Stomach (tissue), 8 donors: ENCODE measurements at regions not wholly inside any gene's neighbourhood (a gene's known extent, or its start where the extent isn't known, plus 50 kb on each side); places are given as distances from the start of the nearest gene placed in this dataset.

Experiments
- DNase-seq, 2 donors: peaks; one replicate each; pipeline versions ENCODE4 v3.0.0 to v3.0.0-alpha.2; 2013 to 2019
- H3K27ac ChIP-seq, 5 donors: fragments of 200-600 bp in 4 of 5; sonication (generic) in 4 of 5; one replicate each; pipeline ENCODE4 v1.5.1; 2013 to 2019; ENCODE audit warnings: mild to moderate bottlenecking in 1 of 5, moderate library complexity in 1 of 5
- H3K27me3 ChIP-seq, 3 donors: fragments of 200-600 bp; sonication (generic); one replicate each; pipeline ENCODE4 v1.5.1; 2017 to 2019; ENCODE audit warnings: mixed run types in 1 of 3
- H3K36me3 ChIP-seq, 4 donors: fragments of 200-600 bp; sonication (generic); 1 replicate in 3 of 4; 2 replicates in 1 of 4; pipeline ENCODE4 v1.5.1; 2016 to 2019
- H3K4me1 ChIP-seq, 4 donors: fragments of 200-600 bp; sonication (generic); one replicate each; pipeline ENCODE4 v1.5.1; 2016 to 2019
- H3K4me3 ChIP-seq, 4 donors: fragments of 200-600 bp; sonication (generic) in 3 of 4; one replicate each; pipeline ENCODE4 v1.5.1; 2016 to 2019; ENCODE audit warnings: mild to moderate bottlenecking in 1 of 4
- H3K9me3 ChIP-seq, 4 donors: fragments of 200-600 bp; sonication (generic); one replicate each; pipeline ENCODE4 v1.5.1; 2016 to 2019
- EP300 ChIP-seq: sonication (generic); formaldehyde crosslinking; IDR thresholded peaks from one replicate; pipeline ENCODE4 v1.6.1; 2017; ENCODE audit warnings: antibody characterized with exemption
- POLR2A ChIP-seq, 4 donors: fragments of 450-650 bp; IDR thresholded peaks; one replicate each; pipeline ENCODE4 v1.6.1; 2016; ENCODE audit warnings: antibody characterized with exemption in 4 of 4, control low read depth in 2 of 4, mild to moderate bottlenecking in 1 of 4, moderate library complexity in 1 of 4
- POLR2AphosphoS5 ChIP-seq, 3 donors: sonication (generic); formaldehyde crosslinking; IDR thresholded peaks; one replicate each; pipeline ENCODE4 v1.6.1; 2016; ENCODE audit warnings: antibody characterized with exemption in 3 of 3
- WGBS, 5 donors: extraction: QIAGEN DNeasy Blood & Tissue Kit in 3 of 5; methylation state at CpG; one replicate each; pipeline versions ENCODE4 v1.1.5 to v1.1.7; 2013 to 2018; 5-methylcytosine and 5-hydroxymethylcytosine counted together
- intact Hi-C: fragments of 100-400 bp; cut with DNase I; formaldehyde crosslinking; loops from one replicate; pipeline ENCODE4 v1.15.1; 2023; ENCODE audit warnings: low total_unique reads
- TF ChIP-seq, protein P1 (sequence below), 7 experiments: fragments of 450-650 bp in 4 of 7; fragments of 200-600 bp in 3 of 7; sonication (generic) in 3 of 7; IDR thresholded peaks; one replicate each; pipeline ENCODE4 v1.5.1; 2016 to 2019; ENCODE audit warnings: antibody characterized with exemption in 7 of 7, control low read depth in 2 of 7, mild to moderate bottlenecking in 1 of 7
- donor health status: healthy with polysubstance abuse.
- donor health status: Bipolar disorder and iron deficiency.
- donor health status: healthy.

DNA sequence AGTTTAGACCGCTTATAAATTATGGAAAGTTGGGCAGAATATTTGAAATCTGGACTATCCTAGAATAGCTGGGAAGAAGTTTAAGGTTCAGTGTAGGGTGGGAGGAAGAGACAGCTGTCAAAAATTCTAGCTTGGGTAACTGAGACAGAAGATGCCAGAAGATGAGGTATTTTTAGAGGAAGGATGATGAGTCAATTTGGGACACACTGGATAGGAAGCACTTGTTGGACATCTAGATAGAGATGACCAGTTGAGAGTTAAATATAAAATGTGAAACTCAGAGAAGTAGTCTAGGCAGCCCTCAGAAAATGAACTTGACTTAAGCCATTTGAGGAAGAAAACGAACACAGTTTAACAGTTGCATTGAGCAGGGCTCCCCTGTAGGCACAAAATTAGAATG, 137.9 kb upstream of the MAP9 start:
- H3K27me3 ChIP-seq, result no peaks in the 10 kb centered on the region
- TF ChIP-seq, protein P1, sequence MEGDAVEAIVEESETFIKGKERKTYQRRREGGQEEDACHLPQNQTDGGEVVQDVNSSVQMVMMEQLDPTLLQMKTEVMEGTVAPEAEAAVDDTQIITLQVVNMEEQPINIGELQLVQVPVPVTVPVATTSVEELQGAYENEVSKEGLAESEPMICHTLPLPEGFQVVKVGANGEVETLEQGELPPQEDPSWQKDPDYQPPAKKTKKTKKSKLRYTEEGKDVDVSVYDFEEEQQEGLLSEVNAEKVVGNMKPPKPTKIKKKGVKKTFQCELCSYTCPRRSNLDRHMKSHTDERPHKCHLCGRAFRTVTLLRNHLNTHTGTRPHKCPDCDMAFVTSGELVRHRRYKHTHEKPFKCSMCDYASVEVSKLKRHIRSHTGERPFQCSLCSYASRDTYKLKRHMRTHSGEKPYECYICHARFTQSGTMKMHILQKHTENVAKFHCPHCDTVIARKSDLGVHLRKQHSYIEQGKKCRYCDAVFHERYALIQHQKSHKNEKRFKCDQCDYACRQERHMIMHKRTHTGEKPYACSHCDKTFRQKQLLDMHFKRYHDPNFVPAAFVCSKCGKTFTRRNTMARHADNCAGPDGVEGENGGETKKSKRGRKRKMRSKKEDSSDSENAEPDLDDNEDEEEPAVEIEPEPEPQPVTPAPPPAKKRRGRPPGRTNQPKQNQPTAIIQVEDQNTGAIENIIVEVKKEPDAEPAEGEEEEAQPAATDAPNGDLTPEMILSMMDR (IDR thresholded peaks at IDR 0.05), result no peak
- TF ChIP-seq POLR2A (IDR thresholded peaks at IDR 0.05) (no peak), EP300 (no peak), POLR2AphosphoS5 (IDR thresholded peaks at IDR 0.05) (no peak)
- H3K36me3 ChIP-seq, result no peaks in the 10 kb centered on the region
- H3K9me3 ChIP-seq, result no peaks in the 10 kb centered on the region
- intact Hi-C loops, result no loop called here
- no peak overlapping the region for H3K4me3 ChIP-seq
- no peak for DNase-seq
- WGBS, 5 donors, result 84 to 95% (median 87%) methylated on average over 2 of the region's 2 CpGs
- no peak overlapping the region for H3K27ac ChIP-seq
- H3K4me1 ChIP-seq, result peaks cover 0 to 8% (median 0%) of the 10 kb centered on the region in 4 donors

DNA sequence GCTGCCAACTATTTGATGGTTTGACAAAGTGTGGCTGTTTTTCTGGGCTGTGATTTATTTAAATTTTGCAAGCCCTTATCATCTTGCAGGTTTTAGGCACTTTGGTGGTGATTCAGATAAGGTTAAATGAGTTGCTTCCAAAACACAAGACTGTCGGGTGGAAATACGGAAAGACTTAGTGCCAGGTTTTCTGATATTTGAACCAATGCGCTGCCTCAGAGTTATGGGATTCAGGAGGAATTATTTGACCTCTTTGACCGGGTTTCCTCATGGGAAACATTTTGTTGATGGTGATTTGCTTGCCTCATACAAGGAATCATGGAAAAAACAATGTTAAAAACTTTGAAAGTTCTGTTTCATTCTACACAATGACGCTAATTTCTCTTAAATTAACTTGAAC, 136.1 kb upstream of the MAP9 start:
- intact Hi-C loops, result no loop called here
- TF ChIP-seq POLR2AphosphoS5 (IDR thresholded peaks at IDR 0.05) (no peak), EP300 (no peak), POLR2A (IDR thresholded peaks at IDR 0.05) (no peak)
- TF ChIP-seq, protein P1 (IDR thresholded peaks at IDR 0.05), result no peak
- no peaks in the 10 kb centered on the region for H3K36me3 ChIP-seq
- H3K27me3 ChIP-seq, result no peaks in the 10 kb centered on the region
- H3K27ac ChIP-seq, result no peak overlapping the region
- no peaks in the 10 kb centered on the region for H3K9me3 ChIP-seq
- peaks cover 0 to 8% (median 0%) of the 10 kb centered on the region in 4 donors for H3K4me1 ChIP-seq
- WGBS, 5 donors, result 60 to 76% (median 74%) methylated on average over 5 of the region's 5 CpGs
- no peak overlapping the region for H3K4me3 ChIP-seq
- peak in 1 of 2 donors; percentile 50 for DNase-seq

DNA sequence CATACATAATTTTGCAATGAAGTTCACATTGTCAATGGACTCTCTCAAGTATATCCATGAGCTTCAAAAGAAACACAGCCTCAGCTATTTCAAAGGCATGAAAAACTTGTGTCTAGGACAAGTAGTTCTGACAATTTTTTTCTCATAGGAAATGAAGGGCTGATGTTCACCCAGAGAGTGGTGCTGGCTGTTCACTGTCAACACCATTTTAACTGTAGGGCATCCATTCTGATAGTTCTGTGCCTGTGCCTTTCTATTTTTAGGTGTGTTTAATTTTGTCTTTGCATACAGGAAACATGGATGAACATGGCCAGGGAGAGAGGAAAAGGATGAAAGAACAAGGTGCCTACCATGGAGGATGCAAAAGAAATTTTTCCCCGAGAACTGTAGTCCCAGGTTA, 135.3 kb upstream of the MAP9 start:
- H3K36me3 ChIP-seq, result no peaks in the 10 kb centered on the region
- intact Hi-C loops, result no loop called here
- no peaks in the 10 kb centered on the region for H3K9me3 ChIP-seq
- no peak overlapping the region for H3K4me3 ChIP-seq
- no peak for TF ChIP-seq POLR2A (IDR thresholded peaks at IDR 0.05)
- no peak for TF ChIP-seq POLR2AphosphoS5 (IDR thresholded peaks at IDR 0.05)
- no peak for TF ChIP-seq EP300
- TF ChIP-seq, protein P1 (IDR thresholded peaks at IDR 0.05), result no peak
- no peaks in the 10 kb centered on the region for H3K27me3 ChIP-seq
- H3K27ac ChIP-seq, result no peak overlapping the region
- 78 to 100% (median 94%) methylated on average over 1 of the region's 1 CpG for WGBS, 5 donors
- H3K4me1 ChIP-seq, result peaks cover 0 to 8% (median 0%) of the 10 kb centered on the region in 4 donors
- no peak for DNase-seq

DNA sequence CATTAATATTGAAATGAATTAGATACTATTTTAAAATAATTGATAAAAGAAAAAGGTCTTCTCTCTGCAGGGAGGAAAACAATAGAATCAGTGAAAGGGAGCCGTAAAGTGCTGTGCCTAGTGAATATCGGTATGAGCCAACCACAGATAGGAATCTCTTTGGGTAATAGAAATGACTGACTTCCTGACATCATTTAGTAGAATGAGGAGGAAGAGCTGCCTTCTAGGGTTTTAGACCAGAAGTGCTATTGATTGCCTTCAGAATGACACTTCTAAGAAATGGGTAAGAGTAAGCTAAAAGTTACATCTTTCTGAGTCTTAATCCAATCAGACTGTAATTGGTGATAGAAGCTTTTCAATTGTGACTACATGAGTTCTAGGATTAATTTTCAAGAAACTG, 134.0 kb upstream of the MAP9 start:
- Histone ChIP-seq H3K27ac (no peak overlapping the region), H3K36me3 (no peaks in the 10 kb centered on the region), H3K4me1 (peaks cover 0 to 8% (median 0%) of the 10 kb centered on the region in 4 donors), H3K9me3 (no peaks in the 10 kb centered on the region), H3K27me3 (no peaks in the 10 kb centered on the region), H3K4me3 (no peak overlapping the region)
- intact Hi-C loops, result no loop called here
- WGBS, 5 donors, result 28 to 70% (median 46%) methylated on average over 2 of the region's 2 CpGs
- no peak for DNase-seq
- TF ChIP-seq POLR2A (IDR thresholded peaks at IDR 0.05) (no peak), POLR2AphosphoS5 (IDR thresholded peaks at IDR 0.05) (no peak), EP300 (no peak)
- TF ChIP-seq, protein P1 (IDR thresholded peaks at IDR 0.05), result no peak
